Vagina (tissue), 2 donors: ENCODE measurements at regions not wholly inside any gene's neighbourhood (a gene's known extent, or its start where the extent isn't known, plus 50 kb on each side); places are given as distances from the start of the nearest gene placed in this dataset.

ENCODE experiments used
- CTCF ChIP-seq, 3 experiments: fragments of 450-650 bp in 2 of 3; fragments of 200-600 bp in 1 of 3; sonication (generic) in 1 of 3; IDR thresholded peaks; one replicate each; pipeline ENCODE4 v1.5.1; 2017 to 2019; ENCODE audit warnings: antibody characterized with exemption in 3 of 3, mild to moderate bottlenecking in 2 of 3, moderate library complexity in 2 of 3
- POLR2AphosphoS5 ChIP-seq, 2 donors: sonication (generic); formaldehyde crosslinking; IDR thresholded peaks; one replicate each; pipeline ENCODE4 v1.9.0; 2017; ENCODE audit warnings: antibody characterized with exemption in 2 of 2, mild to moderate bottlenecking in 2 of 2, low read depth in 1 of 2; ENCODE audit not compliant: insufficient read depth in 1 of 2

DNA sequence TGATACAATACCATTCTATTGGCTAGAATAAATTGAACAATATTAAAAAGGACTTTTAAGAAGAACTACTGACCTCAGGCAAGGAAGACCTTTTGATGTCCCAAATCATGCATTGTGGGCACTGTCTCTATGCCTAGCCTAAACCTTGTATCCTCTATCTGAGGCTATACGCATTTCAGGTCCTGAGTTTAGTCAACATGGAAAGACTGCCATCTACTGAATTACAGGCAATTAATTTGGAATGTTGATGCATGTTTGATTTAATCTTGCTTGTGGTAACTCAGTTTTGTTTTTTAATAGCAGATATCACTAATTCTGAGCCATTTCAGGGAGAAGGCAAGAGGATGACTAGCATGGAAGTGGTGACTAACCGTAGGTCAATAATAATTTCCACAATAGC is 585.3 kb upstream of the CCNG1 start:
- TF ChIP-seq CTCF (IDR thresholded peaks at IDR 0.05), result no peak
- no peak for TF ChIP-seq POLR2AphosphoS5 (IDR thresholded peaks at IDR 0.05; ENCODE audit: insufficient read depth in 1 of 2, low read depth in 1 of 2)
